DMS 273 treated with DMSO at 0.1 percent for 48 hours (cell line): ENCODE measurements at regions not wholly inside any gene's neighbourhood (a gene's known extent, or its start where the extent isn't known, plus 50 kb on each side); places are given as distances from the start of the nearest gene placed in this dataset.
"Not testable (repeated sequence)": the region's sequence is repeated elsewhere in the genome, so short reads cannot be mapped to it uniquely, and the experiment has no call there.

ENCODE experiments used
- DNase-seq: peaks from one replicate; lab custom pipeline; 2025; lab: John Stamatoyannopoulos, UW

DNA sequence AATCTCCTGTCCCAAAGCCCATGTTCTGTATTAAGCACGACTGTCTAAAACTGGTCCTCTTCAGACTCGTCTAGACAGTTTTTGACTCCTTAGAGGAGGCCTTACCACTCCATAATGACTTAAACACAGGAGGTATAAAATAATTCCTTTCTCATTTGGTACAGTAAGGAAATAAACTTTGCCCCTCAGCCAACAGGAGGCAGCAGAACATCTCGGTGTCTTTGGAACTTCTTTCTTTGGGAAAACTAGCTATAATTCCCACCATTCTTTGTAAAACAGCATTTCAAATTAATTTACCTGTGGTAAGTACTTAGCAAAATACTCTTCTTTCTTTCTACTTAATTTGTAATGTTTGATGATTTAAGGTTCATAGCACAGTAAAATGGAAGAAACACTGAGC lies 292.7 kb upstream of the G2E3 start:
- no peak for DNase-seq

DNA sequence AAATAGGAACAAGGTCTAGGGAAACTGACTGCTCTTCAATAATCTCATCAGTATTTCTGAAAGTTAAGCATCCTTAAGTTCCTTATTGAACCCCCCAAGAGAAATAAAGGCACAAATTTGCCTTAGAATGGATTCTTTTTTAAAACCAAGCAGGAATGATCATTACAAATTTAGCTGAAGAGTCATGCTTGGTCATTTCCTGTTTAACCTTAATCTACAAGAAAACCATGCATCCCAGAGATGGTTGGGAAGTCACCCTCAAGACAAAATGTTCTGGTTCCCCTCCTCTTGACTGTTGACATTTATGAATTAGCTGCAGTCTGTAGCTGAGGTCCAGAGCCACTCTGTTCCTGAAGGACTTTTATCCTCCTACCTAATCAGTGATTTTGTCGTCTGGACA lies 291.8 kb upstream of the G2E3 start:
- DNase-seq = no peak

- DNase-seq = peak; percentile 54
These were observed 288.5 kb upstream of the G2E3 start for GRCh38 chr14:30270200-30271161.

DNA sequence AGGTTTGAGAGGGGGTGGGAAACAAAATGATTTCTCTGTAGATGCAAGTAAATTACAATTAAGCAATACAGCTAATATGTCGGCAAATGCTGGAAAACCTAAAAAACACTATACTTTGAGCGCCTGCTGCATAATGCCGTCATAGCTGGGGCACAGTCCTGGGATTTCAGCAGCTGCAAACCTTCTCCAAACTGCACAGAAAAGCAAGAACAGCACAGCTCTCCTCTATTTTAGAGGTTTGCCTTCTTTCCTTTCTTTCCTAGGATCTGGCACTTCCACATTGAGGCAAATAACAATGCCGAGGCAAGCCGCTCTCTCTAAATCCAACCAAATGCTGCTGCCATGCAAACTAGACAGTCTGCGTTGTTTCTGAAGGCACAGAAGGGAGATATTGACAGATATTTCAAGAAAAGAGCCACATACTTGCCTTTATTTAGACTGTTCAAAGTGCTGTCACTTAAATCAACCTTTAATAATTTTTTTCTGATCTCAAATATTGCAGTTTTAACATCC lies 287.1 kb upstream of the G2E3 start:
- DNase-seq = no peak

DNA sequence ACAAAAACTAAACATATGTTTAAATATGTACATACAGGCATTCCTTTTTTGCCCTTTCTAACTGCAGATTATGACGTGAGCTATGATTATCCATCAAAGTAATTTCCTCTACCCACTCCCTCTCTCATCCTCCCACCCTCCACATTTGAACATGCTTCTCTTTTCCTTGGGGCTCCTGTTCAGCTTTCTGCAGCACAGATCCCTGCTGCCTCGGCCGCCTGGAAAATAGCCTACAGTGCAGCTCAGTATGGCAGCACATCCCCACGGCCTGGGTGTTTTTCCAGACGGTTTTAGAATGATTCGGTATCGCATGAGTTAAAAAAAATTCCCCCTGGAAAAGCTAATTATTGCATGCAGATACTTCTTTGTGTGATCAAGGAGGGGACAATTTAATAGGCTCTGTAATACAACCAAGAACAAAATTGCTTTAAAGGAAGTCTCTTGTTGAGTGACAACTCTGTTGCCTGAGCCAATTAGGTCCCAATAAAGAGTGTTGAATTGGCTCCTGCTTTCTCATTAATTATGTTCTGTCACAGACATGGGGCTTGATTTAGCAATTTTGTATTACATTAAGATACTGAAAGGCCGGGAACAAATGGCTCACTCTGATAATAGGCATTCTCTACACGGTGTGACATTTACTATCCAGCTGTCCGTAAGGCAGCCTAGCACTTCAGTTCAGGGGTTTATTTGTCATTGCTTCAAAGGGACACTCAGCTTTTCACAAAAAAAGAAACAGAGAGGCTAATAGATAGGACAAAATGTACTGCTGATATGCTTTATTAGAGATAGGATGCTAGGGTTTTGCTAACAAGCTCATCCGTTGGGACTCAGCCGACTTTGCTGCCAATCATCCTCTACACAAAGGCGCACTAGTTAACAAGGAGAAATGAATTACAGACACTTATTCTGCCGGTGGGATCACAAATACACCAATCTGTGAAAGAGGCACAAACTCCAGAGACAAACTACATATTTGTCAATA lies 285.8 kb upstream of the G2E3 start:
- no peak for DNase-seq

DNA sequence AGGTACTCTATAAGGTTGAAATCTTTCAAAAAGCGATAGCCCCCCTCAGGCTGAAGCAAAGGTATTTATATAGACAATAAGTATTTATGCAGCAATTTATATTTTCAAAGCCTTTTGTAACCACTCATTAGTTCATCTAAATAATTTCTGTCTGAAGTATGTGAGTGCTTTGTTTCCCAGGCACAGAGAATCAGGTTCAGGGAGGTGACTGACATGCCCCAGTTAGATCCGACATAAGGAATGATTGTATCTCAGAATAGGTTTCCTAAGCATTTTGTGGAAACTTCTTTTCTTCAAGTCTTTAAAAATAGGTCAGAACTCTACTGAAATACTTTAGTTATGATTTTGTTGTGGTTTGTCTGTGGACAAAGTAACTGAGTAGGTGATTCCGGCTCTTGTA lies 283.4 kb upstream of the G2E3 start:
- no peak for DNase-seq

GRCh38 chr14:30277268-30277667 lies 281.7 kb upstream of the G2E3 start:
- no peak for DNase-seq

- not testable (repeated sequence) for DNase-seq
These were observed 280.1 kb upstream of the G2E3 start for GRCh38 chr14:30278856-30279255.

DNA sequence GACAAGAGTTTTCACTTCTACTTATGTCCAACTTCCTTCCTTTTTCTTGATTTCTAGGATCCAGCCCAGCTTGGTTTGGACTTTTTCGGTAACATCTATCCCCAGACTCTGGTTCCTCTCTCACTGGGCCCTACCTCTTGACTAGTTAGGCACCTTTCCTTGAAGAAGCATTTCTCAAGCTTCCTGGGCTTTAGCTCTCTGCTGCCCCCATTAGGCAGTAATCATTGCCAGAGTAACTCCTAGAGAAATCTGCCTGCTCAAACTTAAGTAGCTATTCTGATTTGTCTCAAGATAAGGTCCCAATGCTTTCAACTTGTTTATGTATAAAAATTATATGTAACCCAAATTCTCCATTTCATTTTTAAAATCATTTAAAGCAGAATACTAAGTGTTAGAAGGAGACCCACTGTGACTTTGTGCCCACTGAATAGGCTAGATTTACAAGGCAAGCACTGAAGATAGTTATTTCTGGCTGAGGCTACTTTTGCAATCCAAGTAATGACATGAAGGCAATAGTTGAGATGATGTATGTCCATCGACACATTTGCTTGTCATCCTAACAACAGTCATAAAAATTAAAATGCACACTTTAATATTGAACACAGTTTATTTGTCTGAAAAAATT lies 275.0 kb upstream of the G2E3 start:
- no peak for DNase-seq

GRCh38 chr14:30284808-30285207 lies 274.1 kb upstream of the G2E3 start:
- no peak for DNase-seq

DNA sequence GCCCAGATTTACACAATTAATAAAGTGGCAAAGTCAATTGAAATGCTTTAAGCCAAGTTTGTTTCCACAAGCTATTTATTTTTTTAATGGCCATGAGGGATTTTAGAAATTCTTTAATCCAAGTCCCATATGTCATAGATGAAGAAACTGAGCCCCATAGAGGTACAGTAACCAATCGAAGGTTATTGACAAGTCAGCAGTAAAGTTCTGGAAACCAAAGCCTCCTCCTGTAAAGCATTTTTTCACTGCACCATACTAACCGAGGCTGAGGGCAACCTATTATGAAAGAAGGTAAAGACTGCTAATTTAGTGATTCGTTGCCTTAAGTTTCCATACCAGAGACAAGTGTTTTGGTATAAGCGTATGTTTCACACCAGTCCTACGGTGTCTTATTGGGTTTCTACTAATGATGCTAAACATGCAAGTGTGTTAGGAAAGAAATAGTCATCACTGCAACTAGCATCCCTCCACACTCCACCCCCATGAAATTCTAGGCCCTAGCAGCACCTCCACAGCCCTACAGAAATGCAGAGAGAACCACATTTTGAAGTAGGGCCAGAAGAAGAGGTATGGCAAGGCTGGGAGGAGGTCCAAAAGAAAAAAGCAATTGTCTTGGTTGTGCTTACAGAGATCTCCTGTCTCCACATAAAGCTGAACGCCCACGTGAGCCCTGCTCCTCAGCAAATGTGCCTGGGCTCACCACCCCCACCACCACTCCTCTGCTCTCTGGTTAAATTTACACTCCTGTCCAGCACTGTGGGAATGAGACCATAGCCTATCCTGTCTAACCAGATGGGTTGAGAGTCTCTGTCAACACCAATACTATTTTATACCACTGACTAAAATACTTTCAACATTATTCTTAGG lies 271.1 kb upstream of the G2E3 start:
- DNase-seq = no peak

DNA sequence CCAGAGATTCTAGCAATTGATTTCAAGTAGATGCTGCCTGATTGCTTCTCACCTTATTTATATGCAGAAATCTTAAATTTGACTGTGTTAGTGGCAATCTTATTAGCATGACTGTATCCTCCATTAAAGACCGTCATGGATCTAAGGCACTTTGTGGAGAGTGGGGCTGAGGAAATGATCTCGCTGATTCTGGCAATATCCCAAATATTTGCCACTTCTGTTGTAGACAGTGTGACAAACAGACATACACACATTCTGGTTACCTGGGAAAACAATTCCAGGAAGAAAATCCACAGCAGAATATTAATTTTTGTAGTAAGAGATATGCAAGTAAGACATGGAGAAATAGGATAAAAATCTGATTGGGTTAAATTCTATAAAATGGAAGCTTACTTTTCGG lies 269.0 kb upstream of the G2E3 start:
- no peak for DNase-seq

GRCh38 chr14:30291216-30291615 lies 267.7 kb upstream of the G2E3 start:
- DNase-seq = no peak

DNA sequence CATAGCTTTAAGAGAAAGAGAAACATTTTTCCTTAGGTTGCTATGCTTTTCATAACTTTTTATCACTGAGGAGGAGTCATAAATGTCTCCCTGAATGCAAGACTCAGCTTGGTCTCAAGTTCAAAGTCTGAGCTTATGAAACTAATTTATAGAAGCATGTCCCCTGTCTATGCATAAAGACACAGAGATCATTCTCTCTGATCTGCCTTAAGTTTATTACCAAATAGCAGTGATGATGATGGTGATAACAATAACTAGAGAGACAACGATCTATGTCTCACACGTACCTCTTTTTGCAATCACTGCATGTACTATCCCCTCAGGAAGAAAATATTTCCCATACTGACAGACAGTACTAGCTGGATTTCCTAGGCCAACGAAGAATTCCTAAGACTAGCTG lies 266.4 kb upstream of the G2E3 start:
- no peak for DNase-seq

GRCh38 chr14:30295980-30296379 lies 263.0 kb upstream of the G2E3 start:
- no peak for DNase-seq

- DNase-seq = no peak
These were observed 262.0 kb upstream of the G2E3 start for GRCh38 chr14:30296931-30297405.

DNA sequence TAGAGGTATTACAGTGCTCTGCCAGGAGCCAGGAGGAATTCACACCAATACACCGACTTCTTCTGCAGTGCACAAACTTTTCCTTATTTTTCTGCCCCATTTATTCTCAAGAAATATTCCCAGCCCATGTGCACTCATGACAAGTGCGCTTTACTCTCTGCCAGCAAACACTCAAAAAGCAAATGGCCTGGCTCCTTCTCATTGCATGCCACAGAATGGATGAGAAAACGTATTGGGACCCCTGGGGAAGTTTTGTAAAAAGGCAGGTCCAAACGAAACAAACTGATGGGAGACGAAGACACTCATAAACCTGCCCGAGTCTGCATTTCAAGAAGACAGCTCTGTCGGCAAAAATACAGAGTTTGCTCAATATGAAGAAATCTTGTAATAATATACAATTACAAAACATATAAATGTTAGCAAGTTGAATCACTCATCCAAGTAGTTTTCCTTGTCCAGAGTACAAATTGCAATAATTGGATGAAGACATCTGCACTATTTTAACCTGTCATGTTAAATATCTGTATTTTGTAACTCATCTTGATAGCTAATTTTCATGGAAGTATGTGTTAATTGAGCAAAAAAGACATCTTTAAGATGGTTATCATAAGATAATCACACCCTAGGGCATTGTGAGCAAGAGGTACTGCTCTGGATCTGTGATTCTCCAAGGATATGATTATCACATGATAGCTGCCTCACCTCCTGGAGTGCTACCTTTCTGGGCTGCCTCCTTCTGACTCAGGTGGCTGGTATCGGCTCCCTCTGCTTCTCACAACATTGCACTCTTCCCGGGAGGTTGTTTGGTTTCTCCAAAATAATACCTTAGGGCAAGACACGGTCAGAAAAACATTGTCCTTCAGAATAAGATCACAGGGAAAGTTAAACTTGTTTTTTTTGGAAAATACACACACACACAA lies 260.8 kb upstream of the G2E3 start:
- no peak for DNase-seq

DNA sequence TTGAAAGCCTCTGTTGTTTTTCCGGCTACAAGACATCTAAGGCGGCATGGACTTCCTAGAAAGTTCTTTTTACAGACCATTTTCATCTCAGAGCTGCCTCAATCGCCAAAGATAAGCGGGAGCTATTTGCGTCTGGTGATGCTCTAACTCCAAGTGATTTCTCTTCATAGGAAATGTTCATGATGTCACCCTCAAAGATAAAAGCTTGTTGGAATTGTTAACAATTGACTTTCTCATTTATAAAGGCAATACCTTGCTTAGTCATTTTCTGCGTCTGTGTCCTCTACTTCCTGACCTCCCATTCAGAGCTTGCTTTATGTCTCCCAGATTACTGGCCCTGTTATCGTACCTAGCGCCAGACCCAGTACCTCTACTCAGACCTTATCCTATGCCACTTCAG lies 259.0 kb upstream of the G2E3 start:
- DNase-seq = no peak

- no peak for DNase-seq
These were observed 255.6 kb upstream of the G2E3 start for GRCh38 chr14:30303350-30303749.

DNA sequence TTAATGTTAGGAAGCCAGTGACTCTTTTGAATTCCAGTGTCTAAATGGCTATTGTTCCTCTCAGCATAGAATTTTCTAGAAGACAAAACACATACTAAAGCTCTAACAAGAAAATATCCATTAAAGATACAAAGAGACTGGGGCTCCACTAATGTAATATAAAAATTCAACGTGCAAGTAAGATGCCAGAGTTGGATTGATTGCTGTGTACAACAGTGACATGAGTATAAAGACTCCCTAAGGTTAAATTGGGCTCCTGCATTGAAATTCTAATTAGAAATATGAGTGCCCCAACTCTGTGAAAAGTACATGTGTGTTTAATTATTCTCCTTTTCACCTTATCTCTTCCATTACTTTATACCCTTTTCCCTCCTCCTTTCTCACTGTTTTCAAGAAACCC lies 253.6 kb upstream of the G2E3 start:
- DNase-seq = no peak
